Tibial nerve (tissue), 4 donors: ENCODE measurements at regions not wholly inside any gene's neighbourhood (a gene's known extent, or its start where the extent isn't known, plus 50 kb on each side); places are given as distances from the start of the nearest gene placed in this dataset.

ENCODE experiments used
- EP300 ChIP-seq, 2 donors: sonication (generic); formaldehyde crosslinking; IDR thresholded peaks; one replicate each; pipeline ENCODE4 v1.6.1; 2017; ENCODE audit warnings: antibody characterized with exemption in 2 of 2, mild to moderate bottlenecking in 1 of 2
- TF ChIP-seq, protein P1 (sequence below), 5 experiments: fragments of 200-600 bp in 3 of 5; fragments of 450-650 bp in 2 of 5; sonication (generic) in 3 of 5; IDR thresholded peaks; one replicate each; pipeline ENCODE4 v1.5.1; 2016 to 2019; ENCODE audit warnings: antibody characterized with exemption in 5 of 5, mild to moderate bottlenecking in 3 of 5, moderate library complexity in 2 of 5

DNA sequence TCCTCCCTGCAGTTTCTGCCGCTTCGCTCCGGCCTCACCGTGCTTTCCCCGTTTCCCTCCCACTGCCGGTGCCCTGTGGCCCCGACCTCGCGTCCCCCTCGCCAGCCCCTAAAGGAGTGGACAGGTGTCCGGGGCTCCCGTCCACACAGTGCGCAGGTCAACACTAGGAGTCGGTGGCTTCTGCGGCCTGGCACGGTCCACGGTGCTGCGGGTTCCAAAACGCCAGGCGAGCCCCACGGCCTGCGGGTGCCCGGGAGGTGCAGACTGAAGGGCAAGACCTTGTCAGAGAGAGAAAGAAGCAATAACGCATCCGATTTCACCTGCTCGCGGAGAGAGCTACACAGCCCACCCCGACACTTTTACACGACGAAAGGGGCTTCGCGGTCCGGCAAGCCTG, 588.7 kb upstream of the SALL3 start:
- TF ChIP-seq EP300 (IDR thresholded peaks at IDR 0.05): no peak
- TF ChIP-seq, protein P1, sequence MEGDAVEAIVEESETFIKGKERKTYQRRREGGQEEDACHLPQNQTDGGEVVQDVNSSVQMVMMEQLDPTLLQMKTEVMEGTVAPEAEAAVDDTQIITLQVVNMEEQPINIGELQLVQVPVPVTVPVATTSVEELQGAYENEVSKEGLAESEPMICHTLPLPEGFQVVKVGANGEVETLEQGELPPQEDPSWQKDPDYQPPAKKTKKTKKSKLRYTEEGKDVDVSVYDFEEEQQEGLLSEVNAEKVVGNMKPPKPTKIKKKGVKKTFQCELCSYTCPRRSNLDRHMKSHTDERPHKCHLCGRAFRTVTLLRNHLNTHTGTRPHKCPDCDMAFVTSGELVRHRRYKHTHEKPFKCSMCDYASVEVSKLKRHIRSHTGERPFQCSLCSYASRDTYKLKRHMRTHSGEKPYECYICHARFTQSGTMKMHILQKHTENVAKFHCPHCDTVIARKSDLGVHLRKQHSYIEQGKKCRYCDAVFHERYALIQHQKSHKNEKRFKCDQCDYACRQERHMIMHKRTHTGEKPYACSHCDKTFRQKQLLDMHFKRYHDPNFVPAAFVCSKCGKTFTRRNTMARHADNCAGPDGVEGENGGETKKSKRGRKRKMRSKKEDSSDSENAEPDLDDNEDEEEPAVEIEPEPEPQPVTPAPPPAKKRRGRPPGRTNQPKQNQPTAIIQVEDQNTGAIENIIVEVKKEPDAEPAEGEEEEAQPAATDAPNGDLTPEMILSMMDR (IDR thresholded peaks at IDR 0.05): no peak
